ENCODE measurements at regions not wholly inside any gene's neighbourhood (a gene's known extent, or its start where the extent isn't known, plus 50 kb on each side); places are given as distances from the start of the nearest gene placed in this dataset.
"Not testable (repeated sequence)": the region's sequence is repeated elsewhere in the genome, so short reads cannot be mapped to it uniquely, and the experiment has no call there.

GRCh38 chr5:163695830-163696578, 190.6 kb downstream of the MAT2B start:
- Mint-ChIP-seq H3K4me1 (ENCODE audit: low read depth) (no peaks in the 10 kb centered on the region), H3K27me3 (peaks cover 1% of the 10 kb centered on the region), H3K27ac (no peak overlapping the region), H3K9me3 (no peaks in the 10 kb centered on the region), H3K36me3 (ENCODE audit: low read depth) (no peaks in the 10 kb centered on the region), H3K4me3 (no peak overlapping the region)
- intact Hi-C loops (cut with micrococcal nuclease): no loop called here

- Mint-ChIP-seq H3K9me3 (no peaks in the 10 kb centered on the region), H3K4me1 (ENCODE audit: low read depth) (no peaks in the 10 kb centered on the region), H3K27ac (no peak overlapping the region), H3K36me3 (ENCODE audit: low read depth) (no peaks in the 10 kb centered on the region), H3K4me3 (no peak overlapping the region), H3K27me3 (no peaks in the 10 kb centered on the region)
- intact Hi-C loops (cut with micrococcal nuclease): no loop called here
Measured at GRCh38 chr5:163696579-163696887, 191.1 kb downstream of the MAT2B start.

DNA sequence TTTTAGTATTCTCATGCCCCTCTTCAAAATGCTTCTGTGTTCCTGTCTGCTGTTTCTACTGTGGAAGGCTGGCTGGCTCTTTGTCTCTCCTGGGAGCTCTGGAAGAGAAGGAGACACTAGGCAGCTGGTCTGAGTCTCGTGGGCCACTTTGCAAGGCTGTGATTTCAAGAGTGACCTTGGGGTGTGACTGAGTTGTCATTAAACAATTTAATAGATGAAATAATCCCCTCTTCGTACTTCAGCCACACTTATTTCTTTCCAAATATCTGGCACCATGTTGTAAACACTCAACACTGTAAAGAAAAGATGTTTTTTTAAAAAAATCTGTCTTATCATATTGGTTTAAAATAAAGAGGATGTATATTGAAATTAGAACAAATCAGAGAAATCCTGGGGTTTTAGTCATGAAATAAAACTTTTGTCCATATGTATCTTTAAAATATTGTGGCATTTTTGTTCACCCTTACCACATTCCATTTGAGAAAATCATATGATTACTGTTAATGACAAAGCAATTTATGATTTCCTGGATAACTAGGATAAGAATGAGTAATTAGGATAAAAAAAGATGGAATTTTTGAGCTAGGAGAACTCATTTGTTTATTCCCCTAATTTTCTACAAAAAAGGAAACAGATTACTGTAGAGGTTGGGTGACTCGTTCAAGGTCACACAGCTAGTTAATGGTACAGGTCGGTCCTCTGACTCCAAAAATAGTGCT, 200.8 kb downstream of the MAT2B start:
- H3K9me3 Mint-ChIP-seq: no peaks in the 10 kb centered on the region
- H3K4me3 Mint-ChIP-seq: no peak overlapping the region
- intact Hi-C loops (cut with micrococcal nuclease): no loop called here
- H3K27ac Mint-ChIP-seq: no peak overlapping the region
- no peaks in the 10 kb centered on the region for H3K36me3 Mint-ChIP-seq (ENCODE audit: low read depth)
- H3K4me1 Mint-ChIP-seq (ENCODE audit: low read depth): no peaks in the 10 kb centered on the region
- no peaks in the 10 kb centered on the region for H3K27me3 Mint-ChIP-seq

GRCh38 chr5:163712011-163712410, 206.6 kb downstream of the MAT2B start:
- H3K9me3 Mint-ChIP-seq: peaks cover 11% of the 10 kb centered on the region
- no peak overlapping the region for H3K27ac Mint-ChIP-seq
- no peaks in the 10 kb centered on the region for H3K4me1 Mint-ChIP-seq (ENCODE audit: low read depth)
- no peak overlapping the region for H3K4me3 Mint-ChIP-seq
- no peaks in the 10 kb centered on the region for H3K27me3 Mint-ChIP-seq
- intact Hi-C loops (cut with micrococcal nuclease): no loop called here
- H3K36me3 Mint-ChIP-seq (ENCODE audit: low read depth): no peaks in the 10 kb centered on the region

GRCh38 chr5:163718272-163718671, 212.9 kb downstream of the MAT2B start:
- H3K27ac Mint-ChIP-seq: no peak overlapping the region
- no peak overlapping the region for H3K4me3 Mint-ChIP-seq
- H3K27me3 Mint-ChIP-seq: no peaks in the 10 kb centered on the region
- H3K9me3 Mint-ChIP-seq: peaks cover 11% of the 10 kb centered on the region
- no peaks in the 10 kb centered on the region for H3K4me1 Mint-ChIP-seq (ENCODE audit: low read depth)
- intact Hi-C loops (cut with micrococcal nuclease): no loop called here
- no peaks in the 10 kb centered on the region for H3K36me3 Mint-ChIP-seq (ENCODE audit: low read depth)

DNA sequence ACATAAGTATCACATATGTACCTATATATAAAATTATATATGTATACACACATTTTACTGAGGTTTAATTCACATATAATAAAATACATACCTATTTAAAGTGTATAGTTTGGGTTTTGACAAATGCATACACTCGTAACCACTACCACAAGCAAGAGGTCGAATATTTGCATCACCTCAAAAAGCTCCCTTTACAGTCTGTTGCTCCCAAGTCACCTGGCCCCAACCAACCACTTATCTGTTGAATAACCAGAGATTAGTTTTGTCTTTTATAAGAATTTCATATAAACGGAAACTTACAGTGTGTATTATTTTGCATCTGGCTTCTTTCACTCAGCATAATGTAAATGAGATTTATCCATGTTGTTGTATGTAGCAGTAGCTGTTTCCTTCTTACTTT, 218.9 kb downstream of the MAT2B start:
- H3K27me3 Mint-ChIP-seq: no peaks in the 10 kb centered on the region
- intact Hi-C loops (cut with micrococcal nuclease): no loop called here
- no peaks in the 10 kb centered on the region for H3K4me1 Mint-ChIP-seq (ENCODE audit: low read depth)
- H3K27ac Mint-ChIP-seq: no peak overlapping the region
- H3K36me3 Mint-ChIP-seq (ENCODE audit: low read depth): no peaks in the 10 kb centered on the region
- H3K4me3 Mint-ChIP-seq: no peak overlapping the region
- H3K9me3 Mint-ChIP-seq: no peaks in the 10 kb centered on the region

- Mint-ChIP-seq H3K27ac (no peak overlapping the region), H3K36me3 (ENCODE audit: low read depth) (no peaks in the 10 kb centered on the region), H3K4me1 (ENCODE audit: low read depth) (no peaks in the 10 kb centered on the region), H3K9me3 (no peaks in the 10 kb centered on the region), H3K4me3 (no peak overlapping the region), H3K27me3 (no peaks in the 10 kb centered on the region)
- intact Hi-C loops (cut with micrococcal nuclease): no loop called here
Measured at GRCh38 chr5:163727028-163727427, 221.6 kb downstream of the MAT2B start.

- H3K27ac Mint-ChIP-seq: no peak overlapping the region
- H3K9me3 Mint-ChIP-seq: peaks cover 17% of the 10 kb centered on the region
- no peaks in the 10 kb centered on the region for H3K4me1 Mint-ChIP-seq (ENCODE audit: low read depth)
- no peaks in the 10 kb centered on the region for H3K36me3 Mint-ChIP-seq (ENCODE audit: low read depth)
- no peak overlapping the region for H3K4me3 Mint-ChIP-seq
- no peaks in the 10 kb centered on the region for H3K27me3 Mint-ChIP-seq
- intact Hi-C loops (cut with micrococcal nuclease): no loop called here
Measured at GRCh38 chr5:163730206-163730756, 224.9 kb downstream of the MAT2B start.

DNA sequence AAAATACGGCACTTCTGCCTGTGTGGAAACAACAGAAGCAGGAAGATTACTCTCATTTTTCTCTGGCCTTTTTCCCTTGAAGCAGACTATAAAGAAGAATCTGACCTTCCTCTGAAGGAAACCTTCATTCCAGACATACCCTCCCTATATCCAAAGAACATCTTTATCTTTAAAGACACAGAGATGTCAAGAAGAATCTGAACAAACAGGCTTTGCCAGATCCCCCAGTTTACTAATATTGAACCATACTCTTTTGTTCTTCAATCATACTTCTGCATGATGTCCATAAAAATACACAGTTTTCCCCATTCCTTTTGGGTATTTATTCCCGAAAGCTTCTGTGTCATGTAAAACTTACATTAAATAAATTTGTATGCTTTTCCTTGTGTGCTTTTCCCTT, 225.8 kb downstream of the MAT2B start:
- Mint-ChIP-seq H3K27me3 (no peaks in the 10 kb centered on the region), H3K36me3 (ENCODE audit: low read depth) (no peaks in the 10 kb centered on the region), H3K4me3 (no peak overlapping the region), H3K27ac (no peak overlapping the region), H3K4me1 (ENCODE audit: low read depth) (no peaks in the 10 kb centered on the region), H3K9me3 (peaks cover 17% of the 10 kb centered on the region)
- intact Hi-C loops (cut with micrococcal nuclease): no loop called here

GRCh38 chr5:163735069-163735468, 229.7 kb downstream of the MAT2B start:
- peaks cover 19% of the 10 kb centered on the region for H3K9me3 Mint-ChIP-seq
- H3K4me3 Mint-ChIP-seq: no peak overlapping the region
- no peak overlapping the region for H3K27ac Mint-ChIP-seq
- no peaks in the 10 kb centered on the region for H3K27me3 Mint-ChIP-seq
- no peaks in the 10 kb centered on the region for H3K4me1 Mint-ChIP-seq (ENCODE audit: low read depth)
- intact Hi-C loops (cut with micrococcal nuclease): no loop called here
- H3K36me3 Mint-ChIP-seq (ENCODE audit: low read depth): no peaks in the 10 kb centered on the region

DNA sequence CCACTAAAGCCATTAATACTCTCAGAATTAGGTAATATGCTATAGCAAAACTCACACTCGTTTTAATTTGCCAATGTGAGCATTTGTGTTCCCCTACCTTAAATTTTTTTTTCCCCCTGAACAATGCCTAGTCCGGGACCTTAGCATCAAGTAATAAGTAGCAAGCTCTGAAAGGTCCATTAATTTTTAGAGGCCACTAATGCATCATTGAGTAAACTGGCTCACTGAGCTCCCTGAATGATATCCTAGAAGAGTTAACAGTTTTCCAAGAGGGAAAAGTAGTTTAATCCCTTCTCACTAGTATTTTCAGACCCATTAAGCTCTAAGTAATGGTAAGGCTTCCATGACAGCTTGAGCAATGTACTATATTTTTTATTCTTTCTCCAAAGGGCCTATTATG, 242.2 kb downstream of the MAT2B start:
- H3K27ac Mint-ChIP-seq: no peak overlapping the region
- no peaks in the 10 kb centered on the region for H3K4me1 Mint-ChIP-seq (ENCODE audit: low read depth)
- no peaks in the 10 kb centered on the region for H3K27me3 Mint-ChIP-seq
- intact Hi-C loops (cut with micrococcal nuclease): no loop called here
- H3K4me3 Mint-ChIP-seq: no peak overlapping the region
- H3K36me3 Mint-ChIP-seq (ENCODE audit: low read depth): no peaks in the 10 kb centered on the region
- peaks cover 29% of the 10 kb centered on the region for H3K9me3 Mint-ChIP-seq

GRCh38 chr5:163748934-163749333, 243.5 kb downstream of the MAT2B start:
- intact Hi-C loops (cut with micrococcal nuclease): no loop called here
- Mint-ChIP-seq H3K4me1 (ENCODE audit: low read depth) (no peaks in the 10 kb centered on the region), H3K4me3 (no peak overlapping the region), H3K9me3 (peaks cover 29% of the 10 kb centered on the region), H3K27ac (no peak overlapping the region), H3K36me3 (ENCODE audit: low read depth) (no peaks in the 10 kb centered on the region), H3K27me3 (no peaks in the 10 kb centered on the region)

GRCh38 chr5:163750415-163750814, 245.0 kb downstream of the MAT2B start:
- peaks cover 31% of the 10 kb centered on the region for H3K9me3 Mint-ChIP-seq
- intact Hi-C loops (cut with micrococcal nuclease); H3K4me1 Mint-ChIP-seq (ENCODE audit: low read depth); H3K27me3 Mint-ChIP-seq; H3K36me3 Mint-ChIP-seq (ENCODE audit: low read depth); H3K4me3 Mint-ChIP-seq; H3K27ac Mint-ChIP-seq: not testable (repeated sequence)

GRCh38 chr5:163755505-163755904, 250.1 kb downstream of the MAT2B start:
- no peaks in the 10 kb centered on the region for H3K36me3 Mint-ChIP-seq (ENCODE audit: low read depth)
- H3K9me3 Mint-ChIP-seq: peaks cover 28% of the 10 kb centered on the region
- H3K4me3 Mint-ChIP-seq: no peak overlapping the region
- intact Hi-C loops (cut with micrococcal nuclease): no loop called here
- H3K27ac Mint-ChIP-seq: no peak overlapping the region
- H3K27me3 Mint-ChIP-seq: no peaks in the 10 kb centered on the region
- no peaks in the 10 kb centered on the region for H3K4me1 Mint-ChIP-seq (ENCODE audit: low read depth)

DNA sequence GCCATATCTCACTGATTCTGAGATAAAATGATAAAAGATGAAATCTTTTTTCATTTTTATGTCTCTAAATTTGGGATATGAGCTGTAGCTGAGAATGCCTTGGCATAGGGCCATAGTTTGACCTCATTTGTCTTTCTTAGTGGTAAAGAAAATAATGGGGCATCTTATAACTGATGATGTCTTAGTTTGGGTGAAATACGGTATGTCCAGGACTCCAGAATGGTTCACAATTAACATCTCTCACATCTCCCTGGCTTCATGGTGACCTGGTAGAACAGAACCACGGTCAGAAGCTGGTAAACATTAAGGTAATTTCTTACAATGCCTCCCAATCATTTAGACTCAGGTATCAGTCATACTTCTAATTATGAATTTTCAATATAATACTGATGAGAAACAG, 250.8 kb downstream of the MAT2B start:
- Mint-ChIP-seq H3K4me3 (no peak overlapping the region), H3K27me3 (no peaks in the 10 kb centered on the region), H3K36me3 (ENCODE audit: low read depth) (no peaks in the 10 kb centered on the region), H3K9me3 (peaks cover 22% of the 10 kb centered on the region), H3K4me1 (ENCODE audit: low read depth) (no peaks in the 10 kb centered on the region), H3K27ac (no peak overlapping the region)
- intact Hi-C loops (cut with micrococcal nuclease): no loop called here

Data from dendritic cell treated with granulocyte-macrophage colony-stimulating factor and Interleukin-4, amounts not matched to agents 40 ng/mL and 50 ng/mL, for 4 days (primary cell).